Psoas muscle (tissue), 7 donors: ENCODE measurements at regions not wholly inside any gene's neighbourhood (a gene's known extent, or its start where the extent isn't known, plus 50 kb on each side); places are given as distances from the start of the nearest gene placed in this dataset.
"Not testable (repeated sequence)": the region's sequence is repeated elsewhere in the genome, so short reads cannot be mapped to it uniquely, and the experiment has no call there.

Experiments
- ATAC-seq, 4 donors: fragments of 200-7000 bp; cut with Tn5 transposase; one replicate each; pipeline ENCODE4 v1.9.1; 2020; ENCODE audit warnings: moderate library complexity in 3 of 4, mild to moderate bottlenecking in 2 of 4
- DNase-seq, 2 donors: peaks; one replicate each; pipeline ENCODE4 v3.0.0-alpha.2; 2020
- H3K27ac ChIP-seq: fragments of 200-600 bp; one replicate; pipeline ENCODE4 v1.8.0; 2022
- H3K27me3 ChIP-seq, 3 donors: fragments of 200-600 bp in 1 of 3; one replicate each; pipeline versions ENCODE4 v1.6.1 to v1.8.0; 2013 to 2022; ENCODE audit warnings: low read length in 2 of 3, mild to moderate bottlenecking in 2 of 3, moderate library complexity in 1 of 3; ENCODE audit not compliant: insufficient read depth in 3 of 3
- H3K36me3 ChIP-seq, 2 donors: fragments of 200-600 bp in 1 of 2; one replicate each; pipeline versions ENCODE4 v1.6.1 to v1.8.0; 2013 to 2022; ENCODE audit warnings: low read depth in 1 of 2, mild to moderate bottlenecking in 1 of 2, moderate library complexity in 1 of 2; ENCODE audit not compliant: insufficient read depth in 1 of 2
- H3K4me1 ChIP-seq: fragments of 200-600 bp; one replicate; pipeline ENCODE4 v1.8.0; 2022
- H3K4me3 ChIP-seq: fragments of 200-600 bp; one replicate; pipeline ENCODE4 v1.8.0; 2022; ENCODE audit warnings: mild to moderate bottlenecking
- H3K9me3 ChIP-seq: fragments of 200-600 bp; one replicate; pipeline ENCODE4 v1.8.0; 2022
- CTCF ChIP-seq: fragments of 200-600 bp; IDR thresholded peaks from one replicate; pipeline ENCODE4 v1.8.0; 2022; ENCODE audit warnings: antibody characterized with exemption
- WGBS, 3 donors: extraction: QIAGEN DNeasy Blood & Tissue Kit; methylation state at CpG; one replicate each; pipeline versions ENCODE4 v1.1.6 to v1.1.7; 2013; 5-methylcytosine and 5-hydroxymethylcytosine counted together
- intact Hi-C, 2 donors: fragments of 100-400 bp; cut with DNase I; formaldehyde crosslinking; loops; one replicate each; pipeline versions ENCODE4 v1.11.0 to v1.14.2; 2022
- donor health status: healthy with polysubstance abuse.
- donor health status: DM: no; HTN: no; CAD: no; lungs with moderate emphysema.
- donor health status: Bipolar disorder and iron deficiency.
- donor health status: healthy.
- donor health status: DM: yes; HTN: yes; CAD: no.
- donor health status: DM: no; HTN: no; CAD: no.
- donor health status: DM: yes; HTN: yes; CAD: no.

- ATAC-seq (no peak), DNase-seq (no peak)
- H3K4me1 ChIP-seq: no peaks in the 10 kb centered on the region
- H3K4me3 ChIP-seq: no peak overlapping the region
- no peak for TF ChIP-seq CTCF
- no peaks in the 10 kb centered on the region for H3K27me3 ChIP-seq
- WGBS, 3 donors: 91 to 94% (median 94%) methylated on average over 1 of the region's 1 CpG
- H3K9me3 ChIP-seq: no peaks in the 10 kb centered on the region
- H3K36me3 ChIP-seq: no peaks in the 10 kb centered on the region
- H3K27ac ChIP-seq: no peak overlapping the region
- intact Hi-C loops: no loop called here
Observed at GRCh38 chr7:69311489-69311888, 286.8 kb upstream of the AUTS2 start.

GRCh38 chr7:69313852-69314251 is 284.4 kb upstream of the AUTS2 start:
- H3K4me3 ChIP-seq, H3K4me1 ChIP-seq, H3K27me3 ChIP-seq, H3K9me3 ChIP-seq, DNase-seq, H3K36me3 ChIP-seq, intact Hi-C loops, H3K27ac ChIP-seq, ATAC-seq: not testable (repeated sequence)
- 95 to 98% (median 97%) methylated on average over 4 of the region's 4 CpGs for WGBS, 3 donors

GRCh38 chr7:69318794-69319193 is 279.5 kb upstream of the AUTS2 start:
- Histone ChIP-seq H3K36me3 (no peaks in the 10 kb centered on the region), H3K9me3 (no peaks in the 10 kb centered on the region), H3K27me3 (no peaks in the 10 kb centered on the region), H3K27ac (no peak overlapping the region), H3K4me3 (no peak overlapping the region), H3K4me1 (no peaks in the 10 kb centered on the region)
- WGBS, 3 donors: 59 to 63% (median 62%) methylated on average over 10 of the region's 10 CpGs
- no peak for ATAC-seq
- no peak for DNase-seq
- intact Hi-C loops: no loop called here
- TF ChIP-seq CTCF: no peak

GRCh38 chr7:69328516-69328915 is 269.8 kb upstream of the AUTS2 start:
- DNase-seq (no peak), ATAC-seq (no peak)
- no peak for TF ChIP-seq CTCF
- intact Hi-C loops: no loop called here
- WGBS, 3 donors: 62 to 80% (median 72%) methylated on average over 5 of the region's 5 CpGs
- Histone ChIP-seq H3K27me3 (no peaks in the 10 kb centered on the region), H3K27ac (no peak overlapping the region), H3K36me3 (no peaks in the 10 kb centered on the region), H3K4me3 (no peak overlapping the region), H3K9me3 (no peaks in the 10 kb centered on the region), H3K4me1 (no peaks in the 10 kb centered on the region)

- no peak overlapping the region for H3K27ac ChIP-seq
- no peak overlapping the region for H3K4me3 ChIP-seq
- intact Hi-C loops: no loop called here
- no peak for DNase-seq
- TF ChIP-seq CTCF: no peak
- peaks cover 0 to 2% (median 0%) of the 10 kb centered on the region in 3 donors for H3K27me3 ChIP-seq
- H3K4me1 ChIP-seq: no peaks in the 10 kb centered on the region
- H3K36me3 ChIP-seq: no peaks in the 10 kb centered on the region
- 23 to 44% (median 30%) methylated on average over 3 of the region's 3 CpGs for WGBS, 3 donors
- H3K9me3 ChIP-seq: no peaks in the 10 kb centered on the region
- no peak for ATAC-seq
Observed at GRCh38 chr7:69334701-69335100, 263.6 kb upstream of the AUTS2 start.
